ENCODE measurements at regions not wholly inside any gene's neighbourhood (a gene's known extent, or its start where the extent isn't known, plus 50 kb on each side); places are given as distances from the start of the nearest gene placed in this dataset.

DNA sequence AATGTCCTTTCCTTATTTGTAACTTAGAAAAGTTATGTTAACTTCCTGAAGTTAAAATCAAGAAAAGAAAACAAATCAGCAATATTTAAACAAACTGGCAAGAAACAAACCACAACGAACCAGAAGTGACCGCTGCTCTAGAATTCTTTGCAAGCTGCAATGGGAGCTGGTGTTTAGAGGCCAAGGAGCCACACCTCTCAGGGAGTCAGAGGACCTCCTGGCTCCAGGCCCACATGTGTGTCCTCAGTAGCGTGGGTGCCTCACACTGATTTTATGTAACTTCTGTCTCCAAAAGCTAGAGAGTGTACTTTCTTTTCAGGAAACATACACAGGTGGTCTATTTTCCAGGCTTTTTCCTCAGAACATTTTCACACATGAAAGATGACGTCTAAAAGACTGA is 100.4 kb downstream of the IRX2 start:
- in situ Hi-C loops (cut with HindIII; ENCODE audit: low sequenced_read_pairs), result no loop called here
- no peak overlapping the region for H3K4me3 ChIP-seq (ENCODE audit: low read depth, low read length)
- TF ChIP-seq, protein P1, sequence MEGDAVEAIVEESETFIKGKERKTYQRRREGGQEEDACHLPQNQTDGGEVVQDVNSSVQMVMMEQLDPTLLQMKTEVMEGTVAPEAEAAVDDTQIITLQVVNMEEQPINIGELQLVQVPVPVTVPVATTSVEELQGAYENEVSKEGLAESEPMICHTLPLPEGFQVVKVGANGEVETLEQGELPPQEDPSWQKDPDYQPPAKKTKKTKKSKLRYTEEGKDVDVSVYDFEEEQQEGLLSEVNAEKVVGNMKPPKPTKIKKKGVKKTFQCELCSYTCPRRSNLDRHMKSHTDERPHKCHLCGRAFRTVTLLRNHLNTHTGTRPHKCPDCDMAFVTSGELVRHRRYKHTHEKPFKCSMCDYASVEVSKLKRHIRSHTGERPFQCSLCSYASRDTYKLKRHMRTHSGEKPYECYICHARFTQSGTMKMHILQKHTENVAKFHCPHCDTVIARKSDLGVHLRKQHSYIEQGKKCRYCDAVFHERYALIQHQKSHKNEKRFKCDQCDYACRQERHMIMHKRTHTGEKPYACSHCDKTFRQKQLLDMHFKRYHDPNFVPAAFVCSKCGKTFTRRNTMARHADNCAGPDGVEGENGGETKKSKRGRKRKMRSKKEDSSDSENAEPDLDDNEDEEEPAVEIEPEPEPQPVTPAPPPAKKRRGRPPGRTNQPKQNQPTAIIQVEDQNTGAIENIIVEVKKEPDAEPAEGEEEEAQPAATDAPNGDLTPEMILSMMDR (IDR thresholded peaks at IDR 0.05; ENCODE audit: low read depth, low read length), result no peak
- no peak for DNase-seq (ENCODE audit: low read depth, low spot score)

DNA sequence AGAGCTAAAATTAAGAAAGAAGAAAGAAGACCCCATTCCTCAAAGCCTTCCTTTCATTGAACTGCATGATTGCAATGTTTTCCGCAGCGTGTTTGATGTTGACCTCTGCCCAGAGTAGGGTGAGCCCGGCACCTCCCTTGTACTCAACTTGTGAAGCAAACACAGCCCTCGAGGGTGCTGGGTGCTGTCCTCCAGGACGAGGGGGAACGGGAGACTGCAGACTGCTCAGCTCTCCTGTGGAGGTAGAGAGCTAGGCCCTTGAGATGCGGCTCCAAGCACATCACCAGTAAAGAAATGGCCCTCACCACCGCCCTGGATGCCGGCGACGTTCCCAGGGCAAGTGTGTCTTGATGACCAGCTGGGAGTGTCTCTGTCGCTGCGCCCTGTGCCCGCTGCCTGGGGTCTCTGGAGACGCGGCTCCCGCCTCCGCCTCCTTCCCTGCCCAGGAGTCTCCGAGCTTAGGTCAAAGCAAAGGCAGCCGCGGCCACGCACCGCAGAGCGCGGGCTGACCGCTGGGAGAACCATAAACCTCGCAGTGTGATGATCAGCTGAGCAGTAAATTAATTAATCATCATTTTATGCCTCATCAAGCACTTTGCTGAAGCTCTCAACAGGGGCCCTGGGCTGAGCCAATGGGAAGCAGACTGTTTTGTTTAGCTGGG is 108.7 kb downstream of the IRX2 start:
- H3K4me3 ChIP-seq (ENCODE audit: low read depth, low read length), result no peak overlapping the region
- TF ChIP-seq, protein P1 (IDR thresholded peaks at IDR 0.05; ENCODE audit: low read depth, low read length), result no peak
- no peak for DNase-seq (ENCODE audit: low read depth, low spot score)

DNA sequence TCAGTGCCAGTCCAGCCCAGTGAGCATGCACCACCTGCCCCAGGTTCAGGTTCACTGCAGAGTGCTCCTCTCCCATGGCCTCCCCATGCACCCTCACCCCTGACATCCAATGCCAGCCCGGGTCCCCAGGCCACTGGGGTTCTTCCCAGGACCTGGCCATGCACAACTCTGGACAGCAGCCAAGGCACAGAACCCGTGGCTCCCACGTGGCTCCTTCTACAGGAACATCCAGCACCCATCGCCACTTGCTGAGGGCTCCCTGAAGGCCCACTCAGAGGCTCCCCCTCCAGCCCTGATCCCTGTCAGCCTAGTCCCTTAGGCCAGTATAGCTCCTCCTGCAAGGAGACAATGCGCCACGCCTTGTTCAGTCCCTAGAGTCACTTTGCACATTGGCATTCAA is 110.8 kb downstream of the IRX2 start:
- in situ Hi-C loops (cut with HindIII; ENCODE audit: low sequenced_read_pairs), result no loop called here
- DNase-seq (ENCODE audit: low read depth, low spot score), result no peak
- no peak overlapping the region for H3K4me3 ChIP-seq (ENCODE audit: low read depth, low read length)
- TF ChIP-seq, protein P1 (IDR thresholded peaks at IDR 0.05; ENCODE audit: low read depth, low read length), result no peak

More for the DNA sequence above, 108.7 kb downstream of the IRX2 start:
- in situ Hi-C loops (cut with HindIII; ENCODE audit: low sequenced_read_pairs), result no loop called here

- no peak for DNase-seq (ENCODE audit: low read depth, low spot score)
- TF ChIP-seq, protein P1 (IDR thresholded peaks at IDR 0.05; ENCODE audit: low read depth, low read length), result no peak
- no peak overlapping the region for H3K4me3 ChIP-seq (ENCODE audit: low read depth, low read length)
- in situ Hi-C loops (cut with HindIII; ENCODE audit: low sequenced_read_pairs), result no loop called here
Measured at GRCh38 chr5:2639425-2639824, 112.1 kb downstream of the IRX2 start.

DNA sequence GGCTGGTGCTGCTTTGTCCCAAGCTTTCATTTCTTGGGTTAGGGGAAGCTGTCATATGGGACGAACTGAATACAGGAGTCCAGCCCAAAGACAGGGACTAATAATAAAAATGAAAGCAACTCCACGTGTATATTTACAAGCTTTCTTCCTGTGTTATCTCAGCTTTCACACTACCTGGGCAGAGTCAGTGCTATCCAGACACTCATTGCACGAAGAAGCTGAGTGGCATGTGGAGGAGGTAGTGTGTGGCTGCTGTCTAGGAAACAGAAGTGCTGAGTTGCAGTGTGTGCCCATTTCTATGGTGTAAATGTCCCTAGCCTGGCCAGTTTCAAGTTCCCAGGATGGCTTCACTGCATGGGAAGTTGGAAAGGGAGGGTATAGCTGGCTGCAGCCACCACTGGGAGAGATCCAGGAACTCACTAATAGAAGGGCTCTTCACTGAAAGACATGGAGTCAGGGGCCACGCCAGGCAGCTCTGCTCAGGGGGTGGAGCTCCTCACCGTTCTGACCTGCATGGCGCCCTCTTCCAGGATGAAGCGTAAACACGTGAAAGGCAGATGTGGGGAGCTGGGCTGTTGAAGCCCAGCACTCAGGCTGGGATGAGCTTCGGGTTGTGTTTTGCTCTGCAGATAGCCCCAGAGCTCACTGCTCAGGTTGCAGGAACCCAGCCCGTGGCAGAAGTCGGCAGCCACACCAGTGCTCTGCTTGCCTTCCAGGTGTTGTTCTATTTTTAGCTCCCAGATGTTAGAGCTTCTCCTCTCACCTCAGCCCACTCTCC is 116.9 kb downstream of the IRX2 start:
- TF ChIP-seq, protein P1 (IDR thresholded peaks at IDR 0.05; ENCODE audit: low read depth, low read length), result no peak
- DNase-seq (ENCODE audit: low read depth, low spot score), result no peak
- in situ Hi-C loops (cut with HindIII; ENCODE audit: low sequenced_read_pairs), result no loop called here
- no peak overlapping the region for H3K4me3 ChIP-seq (ENCODE audit: low read depth, low read length)

DNA sequence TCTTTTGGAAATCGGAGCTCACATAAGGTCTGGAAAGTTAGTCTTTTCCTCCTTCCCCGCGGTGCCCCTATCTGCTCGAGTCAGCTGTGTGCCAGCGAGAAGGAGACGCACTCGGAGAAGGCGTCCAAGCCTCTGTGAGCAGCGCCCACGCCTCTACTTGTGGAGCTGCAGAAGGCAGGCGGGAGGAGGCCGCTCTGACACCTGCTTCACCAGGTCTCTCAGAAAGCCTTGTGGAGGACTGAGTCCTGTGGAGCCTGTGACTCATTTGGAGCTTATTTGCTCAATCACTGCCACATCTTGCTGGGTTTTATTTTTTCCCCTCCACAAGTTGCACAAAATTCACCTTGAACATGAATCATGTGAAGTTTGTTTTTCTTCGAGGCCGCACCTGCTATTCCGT is 117.5 kb downstream of the IRX2 start:
- in situ Hi-C loops (cut with HindIII; ENCODE audit: low sequenced_read_pairs), result no loop called here
- TF ChIP-seq, protein P1 (IDR thresholded peaks at IDR 0.05; ENCODE audit: low read depth, low read length), result no peak
- no peak overlapping the region for H3K4me3 ChIP-seq (ENCODE audit: low read depth, low read length)
- DNase-seq (ENCODE audit: low read depth, low spot score), result no peak

Measured in astrocyte of the spinal cord (primary cell).